Activated CD4-positive, alpha-beta T cell treated with anti-CD3 and anti-CD28 coated beads, Interleukin-2, amount 50 U/mL, for 4 hours (primary cell): ENCODE measurements at regions not wholly inside any gene's neighbourhood (a gene's known extent, or its start where the extent isn't known, plus 50 kb on each side); places are given as distances from the start of the nearest gene placed in this dataset.
A peak's percentile ranks its signal among the peaks of the same experiment; 100 is the strongest.

Experiments used
- DNase-seq, 2 experiments: peaks; one replicate each; pipeline ENCODE4 v3.0.0-alpha.2; 2020

DNA sequence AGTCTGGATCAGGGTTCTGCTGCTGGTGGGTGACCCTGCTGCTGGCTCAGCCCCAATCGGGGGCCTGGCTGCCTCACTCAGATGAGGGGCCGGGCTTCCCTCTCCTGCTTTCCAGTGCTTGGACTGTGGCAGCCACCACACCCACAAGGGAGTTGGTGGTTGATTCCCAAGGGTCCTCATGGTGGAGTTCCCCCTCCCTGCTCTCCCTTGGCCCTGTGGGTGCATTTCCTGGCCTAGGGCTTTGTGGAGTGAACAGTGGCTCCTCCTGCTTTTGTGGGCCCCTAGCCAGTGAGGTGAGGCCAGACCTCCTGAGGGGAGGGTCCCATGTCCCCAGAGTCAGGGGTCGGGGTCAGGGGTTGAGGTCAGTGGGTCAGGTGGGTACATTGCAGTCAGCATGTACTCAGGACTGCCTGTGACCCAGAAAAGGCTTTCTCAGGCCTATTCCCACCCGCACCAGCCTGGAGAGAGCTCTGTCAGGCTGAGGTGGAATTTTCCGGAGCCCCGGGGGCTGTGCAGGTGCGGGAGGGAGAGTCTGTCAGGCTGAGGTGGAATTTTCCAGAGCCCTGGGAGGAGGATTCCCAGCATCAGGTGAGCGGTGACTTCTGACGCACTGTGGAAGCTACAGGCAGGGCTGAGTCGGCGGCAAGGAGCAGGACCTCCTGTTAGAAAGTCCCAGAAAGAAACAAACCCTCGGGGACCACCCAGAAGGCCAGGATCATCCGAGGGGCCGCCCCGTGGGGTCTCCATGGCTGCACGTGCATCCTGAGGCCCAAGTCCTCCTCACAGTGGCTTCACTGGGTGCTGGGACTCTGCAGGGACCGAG is 94.4 kb upstream of the INSIG1 start:
- DNase-seq: no peak

DNA sequence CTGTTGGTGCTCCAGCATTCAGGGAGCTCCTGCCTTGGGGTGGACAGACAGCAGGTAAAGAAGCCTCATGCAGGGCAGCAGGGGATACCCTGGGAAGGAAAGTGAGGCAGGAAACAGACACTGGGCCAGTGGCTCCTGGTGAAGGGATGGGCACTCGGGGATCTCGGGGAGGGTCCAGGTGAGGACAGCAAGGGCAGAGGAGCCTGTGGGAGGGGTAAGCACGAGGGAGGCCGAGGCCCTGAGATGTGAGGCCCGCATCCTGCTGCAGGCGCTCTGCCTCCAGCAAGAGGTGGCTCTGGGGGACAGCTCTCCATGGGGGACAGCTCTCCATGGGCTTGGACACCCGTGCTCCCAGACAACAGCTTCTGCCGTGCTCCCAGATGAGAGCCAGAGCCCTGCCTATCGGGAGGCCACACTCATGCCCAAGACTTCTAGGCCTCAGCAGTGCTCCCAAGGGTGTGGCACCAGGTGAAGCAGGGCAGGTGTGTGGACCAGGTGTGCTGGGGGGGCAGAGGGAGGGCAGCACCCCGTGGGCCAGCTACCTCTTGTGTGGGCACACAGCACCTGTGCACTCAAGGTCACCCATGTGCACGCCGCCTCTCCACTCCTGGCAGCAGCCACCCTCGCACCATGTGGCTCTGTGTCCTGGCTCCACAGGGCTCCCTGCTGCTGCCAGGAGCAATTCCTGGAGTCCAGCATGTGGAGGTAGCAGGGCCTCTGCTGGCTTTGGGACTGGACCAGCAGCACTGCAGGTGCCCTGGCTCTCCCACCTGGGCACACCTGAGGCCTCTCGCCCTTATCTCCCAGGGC is 93.6 kb upstream of the INSIG1 start:
- DNase-seq: no peak

GRCh38 chr7:155204744-155205367 is 92.8 kb upstream of the INSIG1 start:
- no peak for DNase-seq

GRCh38 chr7:155205368-155206317 is 92.0 kb upstream of the INSIG1 start:
- peak; percentile 85 to 90 for DNase-seq

DNA sequence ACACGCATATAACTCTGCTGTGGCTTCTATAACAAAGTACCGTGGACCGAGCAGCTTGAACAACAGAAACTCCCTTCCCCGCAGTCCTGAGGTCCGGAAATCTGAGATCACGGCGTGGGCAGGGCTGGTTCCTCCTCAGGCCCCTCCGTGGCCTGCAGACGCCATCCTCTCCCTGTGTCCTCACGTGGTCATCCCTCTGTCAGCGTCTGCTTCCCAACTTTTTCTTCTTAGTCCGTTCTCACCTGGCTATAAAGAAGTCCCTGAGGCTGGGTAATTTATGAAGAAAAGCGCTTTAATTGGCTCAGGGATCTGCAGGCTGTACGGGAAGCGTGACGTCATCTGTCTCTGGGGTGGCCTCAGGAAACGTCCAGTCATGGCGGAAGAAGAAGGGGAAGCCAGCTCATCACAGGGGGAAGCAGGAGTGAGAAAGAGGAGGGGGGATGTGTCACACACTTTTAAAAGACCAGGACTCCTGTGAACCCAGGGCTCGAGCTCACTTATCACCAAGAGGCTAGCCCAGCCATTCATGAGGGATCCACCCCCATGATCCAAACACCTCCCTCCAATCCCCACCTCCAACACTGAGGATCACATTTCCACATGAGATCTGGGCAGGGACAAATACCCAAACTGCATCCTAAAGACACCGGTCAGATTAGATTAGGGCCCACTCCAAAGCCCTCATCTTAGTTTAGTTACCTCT is 91.2 kb upstream of the INSIG1 start:
- peak; percentile 74 to 77 for DNase-seq

DNA sequence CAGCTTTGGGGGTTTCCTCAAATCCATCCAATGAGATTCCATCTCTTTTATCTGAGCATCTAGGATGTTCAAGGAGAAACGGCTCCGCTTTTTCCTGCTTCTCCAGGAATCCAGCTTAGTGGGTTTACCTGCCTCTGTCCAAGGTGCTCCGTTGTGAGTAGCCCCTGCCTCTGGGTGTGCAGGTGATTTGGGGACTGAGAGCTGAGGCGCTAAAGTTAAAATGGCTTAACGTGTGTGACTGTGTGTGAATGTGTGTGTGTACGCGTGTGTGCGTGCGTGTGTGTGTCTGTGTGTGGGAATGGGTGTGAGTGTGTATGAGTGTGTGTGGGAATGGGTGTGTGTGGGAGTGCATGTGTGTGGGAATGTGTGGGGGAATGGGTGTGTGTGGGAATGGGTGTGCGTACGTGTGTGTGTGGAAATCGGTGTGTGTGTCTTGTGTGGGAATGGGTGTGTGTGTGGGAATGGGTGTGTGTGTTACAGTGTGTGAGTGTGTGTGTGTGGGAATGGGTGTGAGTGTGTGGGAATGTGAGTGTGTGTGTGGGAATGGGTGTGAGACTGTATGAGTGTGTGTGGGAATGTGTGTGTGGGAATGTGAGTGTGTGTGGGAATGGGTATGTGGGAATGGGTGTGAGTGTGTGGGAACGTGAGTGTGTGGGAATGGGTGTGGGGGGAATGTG is 90.2 kb upstream of the INSIG1 start:
- DNase-seq: no peak

DNA sequence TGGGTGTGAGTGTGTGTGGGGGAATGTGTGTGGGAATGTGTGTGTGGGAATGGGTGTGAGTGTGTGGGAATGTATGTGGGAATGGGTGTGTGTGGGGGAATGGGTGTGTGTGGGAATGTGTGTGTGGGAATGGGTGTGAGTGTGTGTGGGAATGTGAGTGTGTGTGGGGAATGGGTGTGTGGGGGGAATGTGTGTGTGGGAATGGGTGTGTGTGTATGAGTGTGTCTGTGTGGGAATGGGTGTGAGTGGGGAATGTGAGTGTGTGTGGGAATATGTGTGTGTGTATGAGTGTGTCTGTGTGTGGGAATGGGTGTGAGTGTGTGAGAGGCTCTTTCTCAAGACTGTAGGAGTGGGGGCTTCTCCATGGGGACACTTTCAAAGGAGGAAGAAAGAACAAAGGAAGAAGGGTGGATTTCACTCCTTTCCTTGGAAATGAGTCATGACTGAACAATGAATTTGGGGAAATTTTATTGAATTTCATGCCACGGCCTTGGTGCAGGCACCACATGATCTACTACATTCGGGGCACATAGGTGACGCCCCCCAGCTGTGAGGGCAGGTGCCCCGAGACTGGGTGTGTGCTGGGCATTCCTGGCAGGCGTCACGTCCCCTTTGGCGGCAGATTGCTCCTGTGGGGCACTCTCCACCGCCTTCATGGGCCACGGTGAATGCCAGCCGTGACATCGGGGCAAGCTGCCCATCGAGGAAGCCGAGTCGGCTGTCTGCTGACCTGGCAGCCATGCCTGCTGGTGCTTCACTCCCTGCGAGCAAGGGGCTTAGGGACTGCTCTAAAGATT is 88.8 kb upstream of the INSIG1 start:
- no peak for DNase-seq

- DNase-seq: no peak
Observed at GRCh38 chr7:155209478-155210319, 88.0 kb upstream of the INSIG1 start.

DNA sequence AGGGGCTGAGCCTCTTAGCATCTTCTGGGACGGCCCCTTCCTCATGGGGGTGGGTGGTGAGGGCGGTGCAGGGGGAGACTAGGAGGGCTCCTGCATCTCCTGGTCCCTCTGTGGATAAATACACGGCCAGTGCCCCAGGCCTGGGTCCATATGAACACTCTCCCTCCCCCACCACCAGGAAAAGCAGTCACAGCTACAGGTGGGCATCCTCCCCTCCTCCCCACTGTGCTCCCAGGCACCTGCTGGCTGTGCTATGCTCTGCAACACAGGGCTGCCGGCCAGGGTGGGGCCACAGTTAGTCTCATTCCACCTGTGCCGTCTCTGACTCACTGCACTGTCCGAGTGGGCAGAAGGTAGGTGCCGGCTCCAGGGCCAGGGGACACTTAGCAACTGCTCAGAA is 87.3 kb upstream of the INSIG1 start:
- DNase-seq: no peak

DNA sequence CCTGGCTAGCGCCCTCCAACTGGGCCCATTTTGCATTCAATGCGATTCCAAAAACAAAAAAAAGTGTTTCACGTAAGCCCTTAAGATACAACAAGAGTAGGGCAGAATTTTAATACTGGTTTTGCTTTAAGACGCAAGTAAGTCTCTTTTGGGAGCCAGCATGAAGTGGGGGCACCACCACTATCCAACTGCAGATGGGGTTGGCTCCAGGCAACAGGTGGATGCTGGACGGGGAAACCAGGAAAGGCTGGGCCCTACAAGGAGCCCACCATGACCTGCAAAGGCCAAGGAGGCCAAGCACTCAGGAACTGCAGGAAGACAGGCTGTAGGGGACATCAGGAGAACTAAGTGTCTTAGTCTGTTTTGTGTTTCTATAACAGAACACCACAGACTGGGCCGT is 86.5 kb upstream of the INSIG1 start:
- no peak for DNase-seq

GRCh38 chr7:155211761-155212160 is 85.9 kb upstream of the INSIG1 start:
- DNase-seq: no peak

GRCh38 chr7:155212301-155213015 is 85.2 kb upstream of the INSIG1 start:
- DNase-seq: no peak

DNA sequence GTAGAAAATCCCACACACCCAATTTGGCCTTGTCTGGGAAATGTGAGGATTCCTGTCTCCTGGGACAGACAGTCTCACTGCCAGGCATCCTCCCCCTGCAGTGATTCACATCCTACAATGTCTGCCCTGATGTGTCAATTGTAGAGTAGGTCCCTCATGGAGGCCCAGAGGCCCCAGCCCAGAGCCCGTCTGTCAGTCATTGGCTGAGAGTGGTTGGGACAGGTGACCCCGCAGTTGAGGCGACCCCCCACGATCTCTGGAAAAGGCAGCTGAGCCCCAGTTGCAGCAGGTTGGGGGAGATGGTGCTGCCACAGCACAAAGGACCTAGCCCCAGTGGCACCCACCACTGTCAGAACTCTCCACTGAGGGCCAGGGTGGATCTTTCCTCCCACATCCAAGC is 84.3 kb upstream of the INSIG1 start:
- no peak for DNase-seq

GRCh38 chr7:155213955-155214740 is 83.5 kb upstream of the INSIG1 start:
- DNase-seq: no peak

GRCh38 chr7:155215576-155216325 is 81.9 kb upstream of the INSIG1 start:
- no peak for DNase-seq

DNA sequence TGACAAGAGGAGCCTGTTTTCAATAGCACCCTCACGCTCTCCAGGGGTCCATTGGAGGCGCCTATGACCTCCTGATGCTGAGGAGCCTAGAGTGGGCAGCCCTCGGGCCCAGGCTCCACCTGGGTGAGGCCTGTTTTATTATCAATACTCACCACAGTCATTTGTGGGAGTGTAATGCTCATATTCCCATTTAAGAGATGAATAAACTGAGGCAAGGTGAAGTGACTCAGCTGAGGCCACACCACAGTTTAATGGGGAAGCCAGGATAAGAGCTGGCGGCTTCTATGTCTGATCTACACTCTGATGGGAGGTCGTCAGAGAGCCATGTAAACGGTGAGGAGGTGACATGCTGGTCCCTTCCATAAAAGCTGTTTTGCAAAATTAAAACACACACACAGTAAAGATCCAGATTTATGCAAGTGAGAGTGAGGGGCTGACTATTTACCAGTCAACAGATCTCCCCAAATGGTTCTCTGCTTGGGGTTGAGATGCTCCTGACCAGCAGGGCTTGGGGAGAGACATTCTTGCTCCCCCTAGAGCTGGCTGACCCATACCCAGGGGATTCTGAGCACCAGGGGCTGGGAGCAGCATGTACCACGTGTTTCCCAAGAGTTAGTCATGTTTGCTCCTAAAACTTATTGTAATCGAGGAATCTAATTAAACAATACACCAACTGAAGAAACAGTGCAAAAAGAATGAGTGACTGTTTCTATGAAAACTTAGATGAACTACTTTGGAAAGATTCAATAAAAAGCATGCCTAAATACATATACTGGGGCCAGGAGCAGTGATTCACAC is 81.0 kb upstream of the INSIG1 start:
- DNase-seq: no peak
